PC-9 (cell line): ENCODE measurements at regions not wholly inside any gene's neighbourhood (a gene's known extent, or its start where the extent isn't known, plus 50 kb on each side); places are given as distances from the start of the nearest gene placed in this dataset.

Experiments
- BruUV-seq: library from RNA; stranded (reverse); fragments of 400-500 nt; replicated peaks from 2 replicates; lab custom pipeline; 2021; lab: Mats Ljungman, UMichigan
- CTCF ChIA-PET: fragments of 300-600 bp; sonication (Branson Sonifier 250); formaldehyde crosslinking; loops from one replicate; lab custom pipeline; 2022; ENCODE audit warnings: antibody characterized with exemption; lab: Charles Lee
- POLR2A ChIA-PET: fragments of 300-600 bp; sonication (Branson Sonifier 250); formaldehyde crosslinking; loops from one replicate; lab custom pipeline; 2022; ENCODE audit warnings: antibody characterized with exemption; ENCODE audit not compliant: unreplicated experiment; lab: Charles Lee
- DNase-seq, 2 experiments: peaks; one replicate each; pipeline versions ENCODE4 v3.0.0 to v3.0.0-alpha.2; 2015 to 2022; ENCODE audit warnings: mixed read lengths in 1 of 2
- H2AFZ ChIP-seq: fragments of 200-600 bp; sonication (generic); 2 replicates; pipeline ENCODE4 v1.8.1; 2017; ENCODE audit warnings: antibody characterized with exemption
- H3F3A ChIP-seq: fragments of 200-600 bp; sonication (generic); 2 replicates; pipeline ENCODE4 v1.8.1; 2017; ENCODE audit warnings: antibody characterized with exemption, mild to moderate bottlenecking, low read depth; ENCODE audit not compliant: insufficient read depth
- H3K27ac ChIP-seq: fragments of 200-600 bp; sonication (generic); 2 replicates; pipeline ENCODE4 v1.6.1; 2016; ENCODE audit warnings: mixed run types
- H3K27me3 ChIP-seq: fragments of 200-600 bp; sonication (generic); 2 replicates; pipeline ENCODE4 v1.6.1; 2016; ENCODE audit warnings: low read depth, mixed run types; ENCODE audit not compliant: insufficient read depth
- H3K36me3 ChIP-seq: fragments of 200-600 bp; sonication (generic); 2 replicates; pipeline ENCODE4 v1.6.1; 2016; ENCODE audit warnings: low read depth, mixed run types
- H3K4me1 ChIP-seq: fragments of 200-600 bp; sonication (generic); replicated peaks from 2 replicates; pipeline ENCODE4 v1.6.1; 2016; ENCODE audit warnings: mixed run types; ENCODE audit not compliant: insufficient read depth
- H3K4me2 ChIP-seq: fragments of 200-600 bp; sonication (generic); 2 replicates; pipeline ENCODE4 v1.6.1; 2017; ENCODE audit warnings: mixed run types
- H3K4me3 ChIP-seq: fragments of 200-600 bp; sonication (generic); 2 replicates; pipeline ENCODE4 v1.6.1; 2016; ENCODE audit warnings: mixed run types
- H3K79me2 ChIP-seq: fragments of 200-600 bp; sonication (generic); 2 replicates; pipeline ENCODE4 v1.6.1; 2017; ENCODE audit warnings: low read depth, mixed run types
- H3K9me2 ChIP-seq: fragments of 200-600 bp; sonication (generic); 2 replicates; pipeline ENCODE4 v1.8.1; 2017; ENCODE audit warnings: mild to moderate bottlenecking; ENCODE audit not compliant: insufficient read depth
- H3K9me3 ChIP-seq: fragments of 200-600 bp; sonication (generic); 2 replicates; pipeline ENCODE4 v1.8.1; 2016; ENCODE audit warnings: low read depth; ENCODE audit not compliant: insufficient read depth
- H4K20me1 ChIP-seq: fragments of 200-600 bp; sonication (generic); 2 replicates; pipeline ENCODE4 v1.8.1; 2017; ENCODE audit not compliant: insufficient read depth
- EZH2 ChIP-seq: fragments of 200-600 bp; sonication (generic); IDR thresholded peaks from 2 replicates; pipeline ENCODE4 v1.8.0; 2017; ENCODE audit warnings: antibody characterized with exemption, low read depth
- intact Hi-C: fragments of 100-400 bp; cut with micrococcal nuclease; formaldehyde crosslinking; loops from one replicate; pipeline ENCODE4 v1.10.0; 2022; ENCODE audit not compliant: unreplicated experiment
- TF ChIP-seq, protein P1 (sequence below): fragments of 200-600 bp; sonication (generic); conservative IDR thresholded peaks from 2 replicates; pipeline ENCODE4 v1.6.1; 2017; ENCODE audit warnings: mixed run types, antibody characterized with exemption, mild to moderate bottlenecking, moderate library complexity

DNA sequence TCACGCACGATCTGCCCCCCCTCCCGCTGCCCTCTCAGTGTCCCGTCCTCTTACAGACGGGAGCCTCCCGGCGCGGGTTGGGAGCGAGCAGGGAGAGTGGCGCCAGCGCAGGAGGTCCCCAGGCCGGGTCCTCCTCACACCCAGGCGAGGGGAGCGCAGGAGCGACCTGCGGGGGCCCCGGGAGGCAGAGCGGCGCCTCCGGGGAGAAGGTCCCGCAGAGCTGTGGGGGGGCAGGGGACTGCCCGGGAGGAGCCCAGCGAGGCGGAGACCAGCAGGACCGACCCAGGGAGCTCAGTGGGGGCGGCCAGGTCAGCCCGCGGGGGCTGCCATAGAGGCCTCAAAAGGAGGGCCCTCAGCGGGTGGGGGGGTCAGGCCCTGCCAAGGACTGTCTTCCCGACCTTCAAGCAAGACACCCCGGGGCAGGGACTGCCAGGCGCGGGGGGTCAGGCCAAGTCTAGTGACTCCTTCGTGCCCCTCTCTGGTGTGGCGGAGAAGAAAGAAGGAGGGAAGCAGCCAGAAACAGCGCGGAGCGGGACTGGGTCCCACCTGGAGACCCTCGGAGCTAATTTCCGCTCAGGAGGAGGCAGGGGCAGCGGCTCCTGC is 123.3 kb upstream of the ERCC6L2 start:
- no TSS peak for BruUV-seq
- intact Hi-C loops = no loop called here
- Histone ChIP-seq H3K27ac (no peak overlapping the region), H2AFZ (no peak overlapping the region), H3K79me2 (no peaks in the 10 kb centered on the region), H3K9me2 (no peaks in the 10 kb centered on the region), H3K27me3 (peaks cover 10% of the 10 kb centered on the region; the same call in 1 of the 2 replicates), H3K4me3 (no peak overlapping the region), H3K4me1 (no peaks in the 10 kb centered on the region), H3K4me2 (no peak overlapping the region), H4K20me1 (no peaks in the 10 kb centered on the region), H3K36me3 (no peaks in the 10 kb centered on the region), H3K9me3 (no peaks in the 10 kb centered on the region), H3F3A (no peaks in the 10 kb centered on the region)
- no peak for DNase-seq
- TF ChIP-seq EZH2 = no peak
- TF ChIP-seq, protein P1, sequence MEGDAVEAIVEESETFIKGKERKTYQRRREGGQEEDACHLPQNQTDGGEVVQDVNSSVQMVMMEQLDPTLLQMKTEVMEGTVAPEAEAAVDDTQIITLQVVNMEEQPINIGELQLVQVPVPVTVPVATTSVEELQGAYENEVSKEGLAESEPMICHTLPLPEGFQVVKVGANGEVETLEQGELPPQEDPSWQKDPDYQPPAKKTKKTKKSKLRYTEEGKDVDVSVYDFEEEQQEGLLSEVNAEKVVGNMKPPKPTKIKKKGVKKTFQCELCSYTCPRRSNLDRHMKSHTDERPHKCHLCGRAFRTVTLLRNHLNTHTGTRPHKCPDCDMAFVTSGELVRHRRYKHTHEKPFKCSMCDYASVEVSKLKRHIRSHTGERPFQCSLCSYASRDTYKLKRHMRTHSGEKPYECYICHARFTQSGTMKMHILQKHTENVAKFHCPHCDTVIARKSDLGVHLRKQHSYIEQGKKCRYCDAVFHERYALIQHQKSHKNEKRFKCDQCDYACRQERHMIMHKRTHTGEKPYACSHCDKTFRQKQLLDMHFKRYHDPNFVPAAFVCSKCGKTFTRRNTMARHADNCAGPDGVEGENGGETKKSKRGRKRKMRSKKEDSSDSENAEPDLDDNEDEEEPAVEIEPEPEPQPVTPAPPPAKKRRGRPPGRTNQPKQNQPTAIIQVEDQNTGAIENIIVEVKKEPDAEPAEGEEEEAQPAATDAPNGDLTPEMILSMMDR = no peak
- ChIA-PET CTCF (interaction anchor here (0.9 kb wide), 1 partner anchor 16 kb away, joined by 4 read pairs; no protein-coding TSS in a partner anchor), POLR2A (no interaction called here)

DNA sequence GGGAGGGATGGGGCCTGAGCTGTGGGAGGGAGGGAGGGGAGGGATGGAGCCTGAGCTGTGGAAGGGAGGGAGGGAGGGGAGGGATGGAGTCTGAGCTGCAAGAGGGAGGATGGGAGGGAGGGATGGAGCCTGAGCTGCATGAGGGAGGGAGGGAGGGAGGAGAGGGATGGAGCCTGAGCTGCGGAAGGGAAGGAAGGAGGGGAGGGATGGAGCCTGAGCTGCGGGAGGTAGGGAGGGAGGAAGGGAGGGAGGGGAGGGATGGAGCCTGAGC is 124.0 kb upstream of the ERCC6L2 start:
- H3K36me3 ChIP-seq = no peaks in the 10 kb centered on the region
- peaks cover 10% of the 10 kb centered on the region; the same call in 1 of the 2 replicates for H3K27me3 ChIP-seq
- POLR2A ChIA-PET = no interaction called here
- no peaks in the 10 kb centered on the region for H3K9me3 ChIP-seq
- H3K27ac ChIP-seq = no peak overlapping the region
- H3F3A ChIP-seq = no peaks in the 10 kb centered on the region
- DNase-seq = no peak
- CTCF ChIA-PET = interaction anchor here (0.9 kb wide), 1 partner anchor 15 kb away, joined by 4 read pairs; no protein-coding TSS in a partner anchor
- no peak for TF ChIP-seq EZH2
- TF ChIP-seq, protein P1 = no peak
- no peak overlapping the region for H2AFZ ChIP-seq
- H3K4me3 ChIP-seq = no peak overlapping the region
- H3K9me2 ChIP-seq = no peaks in the 10 kb centered on the region
- H3K4me2 ChIP-seq = no peak overlapping the region
- H3K4me1 ChIP-seq = no peaks in the 10 kb centered on the region
- H4K20me1 ChIP-seq = no peaks in the 10 kb centered on the region
- H3K79me2 ChIP-seq = no peaks in the 10 kb centered on the region
- no TSS peak for BruUV-seq
- intact Hi-C loops = no loop called here

DNA sequence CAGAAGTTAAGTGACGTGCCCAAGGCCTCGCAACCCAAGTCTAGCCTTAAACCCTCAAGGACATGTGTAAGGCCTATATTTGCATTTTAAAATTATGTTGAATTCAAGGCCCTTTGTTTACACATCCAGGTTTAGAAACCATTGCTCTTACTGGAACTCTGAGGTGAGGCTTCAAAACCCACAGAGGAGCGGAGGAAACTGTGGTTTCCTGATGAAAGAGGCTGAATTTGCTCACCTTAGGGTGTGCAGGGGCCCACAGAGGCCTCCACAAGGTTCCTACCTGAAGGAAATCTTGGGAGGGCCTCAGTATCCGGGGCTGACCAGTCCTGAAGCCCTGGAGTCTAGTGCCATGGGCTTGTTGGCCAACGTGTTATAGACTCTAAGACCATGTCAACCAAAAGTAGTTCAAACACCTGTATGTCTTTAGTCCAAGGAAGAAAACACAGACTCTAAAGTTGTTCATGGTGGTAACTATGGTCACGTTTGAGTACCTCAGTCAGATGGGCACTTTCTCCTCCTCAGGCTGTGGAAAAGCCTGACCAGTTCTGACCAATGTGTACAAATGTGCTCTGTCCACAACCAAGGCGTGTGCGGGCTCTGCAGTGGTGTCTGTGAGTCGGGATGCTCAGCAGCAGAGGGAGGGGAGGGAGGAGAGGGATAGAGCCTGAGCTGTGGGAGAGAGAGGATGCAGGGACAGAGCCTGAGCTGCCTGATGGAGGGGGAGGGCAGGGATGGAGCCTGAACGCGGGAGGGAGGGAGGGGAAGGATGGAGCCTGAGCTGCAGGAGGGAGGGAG is 124.6 kb upstream of the ERCC6L2 start:
- H3K27me3 ChIP-seq = peaks cover 10% of the 10 kb centered on the region; the same call in 1 of the 2 replicates
- no peaks in the 10 kb centered on the region for H3F3A ChIP-seq
- H3K9me3 ChIP-seq = no peaks in the 10 kb centered on the region
- no TSS peak for BruUV-seq
- no peak for DNase-seq
- no peaks in the 10 kb centered on the region for H4K20me1 ChIP-seq
- H3K27ac ChIP-seq = no peak overlapping the region
- POLR2A ChIA-PET = no interaction called here
- H3K4me1 ChIP-seq = no peaks in the 10 kb centered on the region
- no peaks in the 10 kb centered on the region for H3K36me3 ChIP-seq
- no peak overlapping the region for H3K4me2 ChIP-seq
- CTCF ChIA-PET = interaction anchor here (0.9 kb wide), 1 partner anchor 15 kb away, joined by 4 read pairs; no protein-coding TSS in a partner anchor
- TF ChIP-seq EZH2 = no peak
- TF ChIP-seq, protein P1 = no peak
- intact Hi-C loops = no loop called here
- no peaks in the 10 kb centered on the region for H3K9me2 ChIP-seq
- no peaks in the 10 kb centered on the region for H3K79me2 ChIP-seq
- no peak overlapping the region for H3K4me3 ChIP-seq
- no peak overlapping the region for H2AFZ ChIP-seq
